DND-41 (cell line): ENCODE measurements at regions not wholly inside any gene's neighbourhood (a gene's known extent, or its start where the extent isn't known, plus 50 kb on each side); places are given as distances from the start of the nearest gene placed in this dataset.

Source experiments
- EZH2 ChIP-seq: IDR thresholded peaks from 3 replicates; pipeline ENCODE4 v1.6.1; 2012; ENCODE audit warnings: borderline replicate concordance, low read depth, mild to moderate bottlenecking, moderate library complexity, low read length, inconsistent platforms; ENCODE audit not compliant: severe bottlenecking
- TF ChIP-seq, protein P1 (sequence below): IDR thresholded peaks from 2 replicates; pipeline ENCODE4 v1.5.1; 2012; ENCODE audit warnings: borderline replicate concordance, low read length, moderate library complexity, mild to moderate bottlenecking; ENCODE audit not compliant: poor library complexity, severe bottlenecking; ENCODE audit errors: extremely low read depth

DNA sequence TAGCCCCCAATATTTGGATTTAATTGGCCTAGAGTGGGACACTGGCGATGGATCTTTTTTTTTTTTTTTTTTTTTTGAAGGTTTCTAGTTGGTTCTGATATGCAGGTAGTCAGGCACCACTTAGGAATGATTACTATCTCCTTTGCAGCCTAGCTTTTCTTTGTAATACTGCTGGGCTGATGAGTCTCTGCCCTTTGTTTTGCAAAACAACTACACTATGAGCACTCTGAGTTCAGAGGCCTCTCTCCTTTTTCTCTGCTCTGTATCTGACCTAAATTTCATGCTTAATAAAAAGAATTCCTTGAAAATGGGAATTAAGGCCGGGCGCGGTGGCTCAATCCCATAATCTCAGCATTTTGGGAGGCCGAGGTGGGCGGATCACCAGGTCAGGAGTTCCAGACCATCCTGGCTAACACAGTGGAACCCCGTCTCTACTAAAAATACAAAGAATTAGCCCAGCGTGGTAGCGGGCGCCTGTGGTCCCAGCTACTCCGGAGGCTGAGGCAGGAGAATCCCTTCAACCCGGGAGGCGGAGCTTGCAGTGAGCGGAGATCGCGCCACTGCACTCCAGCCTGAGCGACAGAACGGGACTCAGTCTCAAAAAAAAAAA, 1312.3 kb downstream of the FAM181B start:
- TF ChIP-seq EZH2: no peak
- TF ChIP-seq, protein P1, sequence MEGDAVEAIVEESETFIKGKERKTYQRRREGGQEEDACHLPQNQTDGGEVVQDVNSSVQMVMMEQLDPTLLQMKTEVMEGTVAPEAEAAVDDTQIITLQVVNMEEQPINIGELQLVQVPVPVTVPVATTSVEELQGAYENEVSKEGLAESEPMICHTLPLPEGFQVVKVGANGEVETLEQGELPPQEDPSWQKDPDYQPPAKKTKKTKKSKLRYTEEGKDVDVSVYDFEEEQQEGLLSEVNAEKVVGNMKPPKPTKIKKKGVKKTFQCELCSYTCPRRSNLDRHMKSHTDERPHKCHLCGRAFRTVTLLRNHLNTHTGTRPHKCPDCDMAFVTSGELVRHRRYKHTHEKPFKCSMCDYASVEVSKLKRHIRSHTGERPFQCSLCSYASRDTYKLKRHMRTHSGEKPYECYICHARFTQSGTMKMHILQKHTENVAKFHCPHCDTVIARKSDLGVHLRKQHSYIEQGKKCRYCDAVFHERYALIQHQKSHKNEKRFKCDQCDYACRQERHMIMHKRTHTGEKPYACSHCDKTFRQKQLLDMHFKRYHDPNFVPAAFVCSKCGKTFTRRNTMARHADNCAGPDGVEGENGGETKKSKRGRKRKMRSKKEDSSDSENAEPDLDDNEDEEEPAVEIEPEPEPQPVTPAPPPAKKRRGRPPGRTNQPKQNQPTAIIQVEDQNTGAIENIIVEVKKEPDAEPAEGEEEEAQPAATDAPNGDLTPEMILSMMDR: no peak
